ENCODE measurements at regions not wholly inside any gene's neighbourhood (a gene's known extent, or its start where the extent isn't known, plus 50 kb on each side); places are given as distances from the start of the nearest gene placed in this dataset.

DNA sequence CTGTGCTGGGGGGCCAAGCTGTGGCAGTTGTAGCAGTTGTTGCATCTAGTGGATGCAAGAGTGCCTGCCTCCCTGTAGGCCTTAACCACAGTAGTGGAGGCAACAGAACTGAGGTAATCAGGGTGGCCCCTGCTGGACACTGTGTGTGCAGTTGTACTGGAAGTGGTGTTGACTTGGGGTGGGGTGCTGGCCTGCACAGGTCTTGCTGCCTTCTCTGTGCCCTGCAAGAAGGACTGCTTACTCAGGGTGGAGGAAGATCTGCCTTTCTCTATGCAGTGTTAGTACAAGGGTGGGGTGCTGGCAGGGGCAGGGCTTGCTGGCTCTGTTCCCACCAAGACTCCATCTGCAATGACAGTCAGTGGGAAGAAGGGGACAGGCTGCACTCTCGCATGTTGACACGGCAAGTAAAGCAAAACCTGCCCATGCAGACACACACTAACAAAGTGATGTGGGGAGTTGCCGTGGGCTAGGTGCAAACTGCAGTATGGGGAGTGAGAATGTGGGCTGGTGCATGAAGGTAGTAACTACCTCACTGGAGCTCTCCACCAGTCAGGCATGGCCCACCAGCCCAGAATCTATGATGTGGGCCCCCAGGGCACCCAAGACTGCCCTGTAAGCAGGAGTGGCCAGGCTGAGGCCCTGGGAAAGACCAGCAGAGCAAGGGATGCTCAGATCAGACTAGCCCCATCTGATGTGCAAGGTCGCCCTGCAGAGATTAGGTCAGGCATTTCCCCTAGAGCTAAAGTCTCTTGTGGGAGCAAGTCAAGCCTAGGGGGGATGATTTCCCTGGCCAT lies 594.9 kb downstream of the TECRL start:
- H3K4me1 ChIP-seq (ENCODE audit: insufficient read depth, low read length): no peaks in the 10 kb centered on the region
- CTCF ChIA-PET (ENCODE audit: low intra/inter-chr PET ratio, low total read pairs): no interaction called here
- no peak overlapping the region for H2AFZ ChIP-seq (ENCODE audit: low read length)
- POLR2A ChIA-PET: no interaction called here
- H3K9me3 ChIP-seq (ENCODE audit: low read length): no peaks in the 10 kb centered on the region
- intact Hi-C loops (cut with micrococcal nuclease; ENCODE audit: unreplicated experiment) (no loop called here), in situ Hi-C loops (cut with HindIII; ENCODE audit: extremely low pct_ligation_motif_present, low pct_unique_long_range_greater_than_20kb) (no loop called here)
- no peaks in the 10 kb centered on the region for H3K79me2 ChIP-seq (ENCODE audit: insufficient read depth, low read length)
- no peaks in the 10 kb centered on the region for H3K36me3 ChIP-seq (replicated peaks in 1 of 2; ENCODE audit: control insufficient read depth in 1 of 2, insufficient read depth in 2 of 2, low read length in 2 of 2)
- ATAC-seq (no peak), FAIRE-seq (no peak), DNase-seq (ENCODE audit: low spot score) (no peak)
- H3K27ac ChIP-seq (ENCODE audit: extremely low read length, insufficient read depth, low read length): no peak overlapping the region
- no peaks in the 10 kb centered on the region for H4K20me1 ChIP-seq (ENCODE audit: insufficient read depth, low read length)
- no peak overlapping the region for H3K9ac ChIP-seq (ENCODE audit: insufficient read depth, low read depth, low read length)
- H3K4me3 ChIP-seq (replicated peaks in 1 of 3; ENCODE audit: insufficient read depth in 1 of 3, low read depth in 2 of 3, low read length in 3 of 3): no peak overlapping the region
- no peak for TF ChIP-seq ZBTB34 (CRISPR knock-in tag; IDR thresholded peaks at IDR 0.05)
- TF ChIP-seq ZNF772 (CRISPR knock-in tag; IDR thresholded peaks at IDR 0.05): no peak
- no peak for TF ChIP-seq MAZ (IDR thresholded peaks at IDR 0.05; ENCODE audit: borderline replicate concordance, low read depth, low read length)
- no peak for TF ChIP-seq MAZ (CRISPR knock-in tag; IDR thresholded peaks at IDR 0.05; ENCODE audit: low read depth)
- no peak for TF ChIP-seq ZNF713 (CRISPR knock-in tag; IDR thresholded peaks at IDR 0.05)
- TF ChIP-seq, protein P1, sequence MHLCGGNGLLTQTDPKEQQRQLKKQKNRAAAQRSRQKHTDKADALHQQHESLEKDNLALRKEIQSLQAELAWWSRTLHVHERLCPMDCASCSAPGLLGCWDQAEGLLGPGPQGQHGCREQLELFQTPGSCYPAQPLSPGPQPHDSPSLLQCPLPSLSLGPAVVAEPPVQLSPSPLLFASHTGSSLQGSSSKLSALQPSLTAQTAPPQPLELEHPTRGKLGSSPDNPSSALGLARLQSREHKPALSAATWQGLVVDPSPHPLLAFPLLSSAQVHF (CRISPR knock-in tag; IDR thresholded peaks at IDR 0.05): no peak
- TF ChIP-seq ZFP90 (CRISPR knock-in tag; IDR thresholded peaks at IDR 0.05; ENCODE audit: borderline replicate concordance): no peak
- no peak overlapping the region for H3K4me2 ChIP-seq (ENCODE audit: low read depth, low read length)
- no TSS peak for BruUV-seq (replicated peaks)
- H3K27me3 ChIP-seq (ENCODE audit: control insufficient read depth in 1 of 2, insufficient read depth in 2 of 2, low read length in 2 of 2): no peaks in the 10 kb centered on the region
- WGBS (ENCODE audit: low lambda C conversion rate): 0% methylated on average over 3 of the region's 4 CpGs

All from HepG2 (cell line).